Loucy (cell line): ENCODE measurements at regions not wholly inside any gene's neighbourhood (a gene's known extent, or its start where the extent isn't known, plus 50 kb on each side); places are given as distances from the start of the nearest gene placed in this dataset.
"Not testable (repeated sequence)": the region's sequence is repeated elsewhere in the genome, so short reads cannot be mapped to it uniquely, and the experiment has no call there.

Source experiments
- H2AFZ ChIP-seq: fragments of 200-600 bp; sonication (generic); 2 replicates; pipeline ENCODE4 v1.6.0; 2016; ENCODE audit warnings: antibody characterized with exemption, mild to moderate bottlenecking, low read length, moderate library complexity
- H3F3A ChIP-seq: fragments of 200-600 bp; 2 replicates; pipeline ENCODE4 v1.6.0; 2016; ENCODE audit warnings: antibody characterized with exemption, low read depth, mild to moderate bottlenecking
- H3K27me3 ChIP-seq: fragments of 200-600 bp; sonication (generic); 2 replicates; pipeline ENCODE4 v1.6.1; 2014; ENCODE audit warnings: low read length, mild to moderate bottlenecking; ENCODE audit not compliant: insufficient read depth, poor library complexity, severe bottlenecking
- H3K36me3 ChIP-seq: fragments of 200-600 bp; sonication (generic); 2 replicates; pipeline ENCODE4 v1.6.1; 2016; ENCODE audit warnings: low read length; ENCODE audit not compliant: insufficient read depth
- H3K4me1 ChIP-seq: fragments of 200-600 bp; sonication (generic); 2 replicates; pipeline ENCODE4 v1.5.1; 2014; ENCODE audit warnings: low read length, mild to moderate bottlenecking; ENCODE audit not compliant: insufficient read depth, poor library complexity, severe bottlenecking
- H3K4me2 ChIP-seq: fragments of 200-600 bp; sonication (generic); 2 replicates; pipeline ENCODE4 v1.6.0; 2014; ENCODE audit warnings: antibody characterized with exemption, low read length, low read depth, mild to moderate bottlenecking; ENCODE audit not compliant: poor library complexity, severe bottlenecking
- H3K4me3 ChIP-seq: fragments of 200-600 bp; sonication (generic); 2 replicates; pipeline ENCODE4 v1.5.1; 2014; ENCODE audit warnings: low read length, mild to moderate bottlenecking, mixed read lengths; ENCODE audit not compliant: poor library complexity, severe bottlenecking
- H3K79me2 ChIP-seq: fragments of 200-600 bp; sonication (generic); 2 replicates; pipeline ENCODE4 v1.6.1; 2014; ENCODE audit warnings: low read length; ENCODE audit not compliant: insufficient read depth
- H3K9ac ChIP-seq: fragments of 200-600 bp; sonication (generic); 2 replicates; pipeline ENCODE4 v1.6.0; 2014; ENCODE audit warnings: mild to moderate bottlenecking, low read depth, low read length, moderate library complexity; ENCODE audit not compliant: poor library complexity, severe bottlenecking
- H3K9me2 ChIP-seq: fragments of 200-600 bp; sonication (generic); replicated peaks from 2 replicates; pipeline ENCODE4 v1.6.1; 2016; ENCODE audit warnings: low read depth, low read length, mixed read lengths
- H3K9me3 ChIP-seq: fragments of 200-600 bp; sonication (generic); 2 replicates; pipeline ENCODE4 v1.6.1; 2014; ENCODE audit warnings: mild to moderate bottlenecking, antibody characterized with exemption, low read length, low read depth; ENCODE audit not compliant: insufficient read depth
- H4K20me1 ChIP-seq: fragments of 200-600 bp; sonication (generic); 2 replicates; pipeline ENCODE4 v1.6.0; 2014; ENCODE audit warnings: antibody characterized with exemption, low read length, mild to moderate bottlenecking; ENCODE audit not compliant: insufficient read depth, poor library complexity, severe bottlenecking
- EZH2phosphoT487 ChIP-seq: fragments of 200-600 bp; IDR thresholded peaks from 2 replicates; pipeline ENCODE4 v1.6.1; 2018; ENCODE audit warnings: antibody characterized with exemption, mild to moderate bottlenecking, moderate library complexity, borderline replicate concordance
- TF ChIP-seq, protein P1 (sequence below): fragments of 200-600 bp; sonication (generic); conservative IDR thresholded peaks from 2 replicates; pipeline ENCODE4 v1.5.1; 2014; ENCODE audit warnings: mild to moderate bottlenecking, antibody characterized with exemption, low read length

DNA sequence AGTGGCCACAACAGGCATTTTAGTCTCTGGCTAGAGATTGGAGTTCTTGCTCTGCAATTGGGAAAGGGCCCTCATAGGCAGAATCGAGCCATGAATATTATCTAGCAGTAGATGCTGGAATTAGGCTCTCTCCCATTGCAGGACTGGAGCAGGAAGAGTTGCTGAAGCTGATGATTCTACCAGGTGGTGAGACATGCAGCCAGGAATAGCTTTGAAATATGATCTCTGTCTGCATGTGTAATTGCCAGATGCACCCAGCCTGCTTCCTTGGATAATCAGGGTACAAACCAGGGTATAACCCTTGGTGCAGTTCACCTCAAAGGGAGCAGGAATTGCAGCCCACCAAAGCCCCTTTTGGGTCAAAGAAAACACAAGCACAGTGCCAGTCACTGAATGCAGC is 211.4 kb upstream of the FTMT start:
- no peak overlapping the region for H3K4me3 ChIP-seq
- H3F3A ChIP-seq, result no peaks in the 10 kb centered on the region
- H2AFZ ChIP-seq, result no peak overlapping the region
- H3K4me1 ChIP-seq, result no peaks in the 10 kb centered on the region
- H3K4me2 ChIP-seq, result no peak overlapping the region
- no peaks in the 10 kb centered on the region for H3K36me3 ChIP-seq
- H3K9ac ChIP-seq, result no peak overlapping the region
- no peaks in the 10 kb centered on the region for H3K9me2 ChIP-seq
- H3K9me3 ChIP-seq, result no peaks in the 10 kb centered on the region
- no peaks in the 10 kb centered on the region for H4K20me1 ChIP-seq
- H3K79me2 ChIP-seq, result no peaks in the 10 kb centered on the region
- TF ChIP-seq, protein P1, sequence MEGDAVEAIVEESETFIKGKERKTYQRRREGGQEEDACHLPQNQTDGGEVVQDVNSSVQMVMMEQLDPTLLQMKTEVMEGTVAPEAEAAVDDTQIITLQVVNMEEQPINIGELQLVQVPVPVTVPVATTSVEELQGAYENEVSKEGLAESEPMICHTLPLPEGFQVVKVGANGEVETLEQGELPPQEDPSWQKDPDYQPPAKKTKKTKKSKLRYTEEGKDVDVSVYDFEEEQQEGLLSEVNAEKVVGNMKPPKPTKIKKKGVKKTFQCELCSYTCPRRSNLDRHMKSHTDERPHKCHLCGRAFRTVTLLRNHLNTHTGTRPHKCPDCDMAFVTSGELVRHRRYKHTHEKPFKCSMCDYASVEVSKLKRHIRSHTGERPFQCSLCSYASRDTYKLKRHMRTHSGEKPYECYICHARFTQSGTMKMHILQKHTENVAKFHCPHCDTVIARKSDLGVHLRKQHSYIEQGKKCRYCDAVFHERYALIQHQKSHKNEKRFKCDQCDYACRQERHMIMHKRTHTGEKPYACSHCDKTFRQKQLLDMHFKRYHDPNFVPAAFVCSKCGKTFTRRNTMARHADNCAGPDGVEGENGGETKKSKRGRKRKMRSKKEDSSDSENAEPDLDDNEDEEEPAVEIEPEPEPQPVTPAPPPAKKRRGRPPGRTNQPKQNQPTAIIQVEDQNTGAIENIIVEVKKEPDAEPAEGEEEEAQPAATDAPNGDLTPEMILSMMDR, result no peak
- no peak for TF ChIP-seq EZH2phosphoT487
- H3K27me3 ChIP-seq, result no peaks in the 10 kb centered on the region

DNA sequence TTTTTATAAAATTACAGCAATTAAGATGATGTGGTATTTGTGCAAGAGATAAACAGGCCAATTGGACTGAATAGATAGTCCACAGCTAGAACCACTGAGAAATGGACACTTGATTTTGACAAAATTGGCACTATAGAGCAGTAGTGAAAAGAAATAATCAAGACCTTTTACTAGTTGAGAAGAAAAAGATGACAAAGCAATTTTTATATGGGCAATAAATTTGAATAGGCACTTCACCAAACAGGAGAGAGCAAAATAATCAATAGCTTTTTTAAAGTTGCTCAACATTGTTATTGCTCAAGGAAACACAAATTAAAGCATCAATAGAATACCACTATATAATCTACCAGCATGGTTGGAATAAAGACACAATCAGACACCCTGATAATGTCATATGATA is 193.5 kb upstream of the FTMT start:
- Histone ChIP-seq H3K4me1 (no peaks in the 10 kb centered on the region), H3K9ac (no peak overlapping the region), H2AFZ (no peak overlapping the region), H3K9me2 (no peaks in the 10 kb centered on the region), H3F3A (no peaks in the 10 kb centered on the region), H3K79me2 (no peaks in the 10 kb centered on the region), H3K4me3 (no peak overlapping the region), H3K9me3 (no peaks in the 10 kb centered on the region), H3K4me2 (no peak overlapping the region), H3K36me3 (no peaks in the 10 kb centered on the region), H3K27me3 (no peaks in the 10 kb centered on the region), H4K20me1 (no peaks in the 10 kb centered on the region)
- TF ChIP-seq, protein P1, result no peak
- TF ChIP-seq EZH2phosphoT487, result no peak

DNA sequence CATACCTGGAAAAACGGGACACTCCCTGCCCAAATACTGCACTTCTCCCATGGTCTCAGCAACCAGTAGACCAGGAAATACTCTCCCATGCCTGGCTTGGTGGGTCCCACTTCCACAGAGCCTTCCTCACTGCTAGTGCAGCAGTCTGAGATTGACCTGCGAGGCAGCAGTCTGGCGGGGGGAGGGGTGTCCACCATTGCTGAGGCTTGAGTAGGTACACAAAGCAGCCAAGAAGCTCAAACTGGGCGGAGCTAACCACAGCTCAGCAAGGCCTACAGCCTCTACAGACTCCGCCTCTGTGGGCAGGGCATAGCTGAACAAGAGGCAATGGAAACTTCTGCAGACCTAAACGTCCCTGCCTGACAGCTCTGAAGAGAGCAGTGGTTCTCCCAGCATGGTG is 191.5 kb upstream of the FTMT start:
- no peak overlapping the region for H3K9ac ChIP-seq
- H3K4me3 ChIP-seq, result no peak overlapping the region
- H3K27me3 ChIP-seq, result no peaks in the 10 kb centered on the region

DNA sequence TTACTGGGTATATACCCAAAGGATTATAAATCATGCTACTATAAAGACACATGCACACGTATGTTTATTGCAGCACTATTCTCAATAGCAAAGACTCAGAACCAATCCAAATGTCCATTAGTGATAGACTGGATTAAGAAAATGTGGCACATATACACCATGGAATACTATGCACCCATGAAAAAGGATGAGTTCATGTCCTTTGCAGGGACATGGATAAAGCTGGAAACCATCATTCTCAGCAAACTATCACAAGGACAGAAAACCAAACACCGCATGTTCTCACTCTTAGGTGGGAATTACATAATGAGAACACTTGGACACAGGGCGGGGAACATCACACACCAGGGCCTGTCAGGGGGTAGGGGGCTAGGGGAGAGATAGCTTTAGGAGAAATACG is 186.1 kb upstream of the FTMT start:
- not testable (repeated sequence) for H3K4me3 ChIP-seq, H3K9ac ChIP-seq, H3K27me3 ChIP-seq, H2AFZ ChIP-seq, H4K20me1 ChIP-seq, H3K4me2 ChIP-seq, H3K36me3 ChIP-seq, H3K9me3 ChIP-seq, H3F3A ChIP-seq, H3K9me2 ChIP-seq, H3K4me1 ChIP-seq, H3K79me2 ChIP-seq

More for the DNA sequence above, 191.5 kb upstream of the FTMT start:
- H3K9me2 ChIP-seq, result no peaks in the 10 kb centered on the region
- no peaks in the 10 kb centered on the region for H3K79me2 ChIP-seq
- H3F3A ChIP-seq, result no peaks in the 10 kb centered on the region
- no peak overlapping the region for H3K4me2 ChIP-seq
- no peaks in the 10 kb centered on the region for H4K20me1 ChIP-seq
- H3K4me1 ChIP-seq, result no peaks in the 10 kb centered on the region
- H2AFZ ChIP-seq, result no peak overlapping the region
- no peaks in the 10 kb centered on the region for H3K36me3 ChIP-seq
- TF ChIP-seq, protein P1, result no peak
- no peak for TF ChIP-seq EZH2phosphoT487
- H3K9me3 ChIP-seq, result no peaks in the 10 kb centered on the region
